ENCODE measurements at regions not wholly inside any gene's neighbourhood (a gene's known extent, or its start where the extent isn't known, plus 50 kb on each side); places are given as distances from the start of the nearest gene placed in this dataset.

GRCh38 chr5:158410976-158411375, 552.0 kb upstream of the CLINT1 start:
- TF ChIP-seq CTCF (IDR thresholded peaks at IDR 0.05) (no peak), CREB1 (CRISPR knock-in tag; IDR thresholded peaks at IDR 0.05) (no peak), E2F5 (CRISPR knock-in tag; IDR thresholded peaks at IDR 0.05) (no peak), PRDM15 (CRISPR knock-in tag; IDR thresholded peaks at IDR 0.05) (no peak), MAX (CRISPR knock-in tag; IDR thresholded peaks at IDR 0.05) (no peak), NR1H2 (CRISPR knock-in tag; IDR thresholded peaks at IDR 0.05) (no peak), HMGXB4 (CRISPR knock-in tag; IDR thresholded peaks at IDR 0.05) (no peak), SP1 (CRISPR knock-in tag; conservative IDR thresholded peaks at IDR 0.05) (no peak), ATF3 (CRISPR knock-in tag; conservative IDR thresholded peaks at IDR 0.05) (no peak), ZNF138 (CRISPR knock-in tag; conservative IDR thresholded peaks at IDR 0.05) (no peak)

Data from WTC11 (cell line).